Liver (tissue), 3 donors: ENCODE measurements at regions not wholly inside any gene's neighbourhood (a gene's known extent, or its start where the extent isn't known, plus 50 kb on each side); places are given as distances from the start of the nearest gene placed in this dataset.

Experiments used
- CTCF ChIP-seq: fragments of 150-350 bp; IDR thresholded peaks from 2 replicates; pipeline ENCODE4 v1.5.1; 2017; ENCODE audit warnings: improper control_type of control experiment, low read depth, low read length; ENCODE audit not compliant: missing input control
- GABPA ChIP-seq, 2 donors: IDR thresholded peaks in 1 of 2; conservative IDR thresholded peaks in 1 of 2; 2 replicates each; pipeline ENCODE4 v1.6.1; 2016; ENCODE audit warnings: antibody characterized with exemption in 2 of 2, mild to moderate bottlenecking in 1 of 2, moderate library complexity in 1 of 2
- JUND ChIP-seq, 2 donors: IDR thresholded peaks; 2 replicates each; pipeline ENCODE4 v1.6.1; 2016; ENCODE audit warnings: antibody characterized with exemption in 2 of 2
- MAX ChIP-seq: IDR thresholded peaks from 2 replicates; pipeline ENCODE4 v1.6.1; 2016; ENCODE audit warnings: antibody characterized with exemption
- RAD21 ChIP-seq, 2 donors: IDR thresholded peaks; 2 replicates each; pipeline ENCODE4 v1.6.1; 2016; ENCODE audit warnings: antibody characterized with exemption in 2 of 2, mild to moderate bottlenecking in 2 of 2
- REST ChIP-seq: IDR thresholded peaks from 2 replicates; pipeline ENCODE4 v1.6.1; 2016; ENCODE audit warnings: antibody characterized with exemption, mild to moderate bottlenecking
- RXRA ChIP-seq, 2 donors: IDR thresholded peaks; 2 replicates each; pipeline ENCODE4 v1.6.1; 2017 to 2018; ENCODE audit warnings: antibody characterized with exemption in 2 of 2, mild to moderate bottlenecking in 1 of 2
- TAF1 ChIP-seq: conservative IDR thresholded peaks from 2 replicates; pipeline ENCODE4 v1.6.1; 2016; ENCODE audit warnings: antibody characterized with exemption, mild to moderate bottlenecking
- YY1 ChIP-seq: IDR thresholded peaks from 2 replicates; pipeline ENCODE4 v1.6.1; 2016; ENCODE audit warnings: antibody characterized with exemption, mild to moderate bottlenecking
- donor health status: healthy.
- donor health status: healthy.

GRCh38 chr10:111211241-111211640, 134.4 kb downstream of the ADRA2A start:
- TF ChIP-seq REST (no peak), CTCF (no peak), RXRA (IDR thresholded peaks at IDR 0.05) (no peak), MAX (no peak), TAF1 (no peak), GABPA (IDR thresholded peaks at IDR 0.05 in 1 of 2, conservative IDR thresholded peaks at IDR 0.05 in 1 of 2) (no peak), YY1 (no peak), RAD21 (IDR thresholded peaks at IDR 0.05) (no peak), JUND (IDR thresholded peaks at IDR 0.05) (no peak)
